Esophagus muscularis mucosa (tissue), 3 donors: ENCODE measurements at regions not wholly inside any gene's neighbourhood (a gene's known extent, or its start where the extent isn't known, plus 50 kb on each side); places are given as distances from the start of the nearest gene placed in this dataset.

Experiments
- CTCF ChIP-seq, 3 experiments: fragments of 200-600 bp in 2 of 3; fragments of 450-650 bp in 1 of 3; sonication (generic) in 2 of 3; IDR thresholded peaks; one replicate each; pipeline ENCODE4 v1.5.1; 2017 to 2019; ENCODE audit warnings: antibody characterized with exemption in 3 of 3, mild to moderate bottlenecking in 2 of 3, moderate library complexity in 1 of 3
- POLR2A ChIP-seq: fragments of 450-650 bp; IDR thresholded peaks from one replicate; pipeline ENCODE4 v1.6.1; 2017; ENCODE audit warnings: antibody characterized with exemption, moderate library complexity, mild to moderate bottlenecking, low read depth
- POLR2AphosphoS5 ChIP-seq, 2 donors: sonication (generic); formaldehyde crosslinking; IDR thresholded peaks; one replicate each; pipeline ENCODE4 v1.6.1; 2017; ENCODE audit warnings: antibody characterized with exemption in 2 of 2

GRCh38 chr2:220422676-220423075, 795.2 kb downstream of the SLC4A3 start:
- no peak for TF ChIP-seq POLR2A
- no peak for TF ChIP-seq CTCF (IDR thresholded peaks at IDR 0.05)
- TF ChIP-seq POLR2AphosphoS5 (IDR thresholded peaks at IDR 0.05), result no peak
